Suprapubic skin (tissue), 4 donors: ENCODE measurements at regions not wholly inside any gene's neighbourhood (a gene's known extent, or its start where the extent isn't known, plus 50 kb on each side); places are given as distances from the start of the nearest gene placed in this dataset.

ENCODE experiments used
- CTCF ChIP-seq, 2 donors: fragments of 200-600 bp in 1 of 2; fragments of 450-650 bp in 1 of 2; sonication (generic) in 1 of 2; IDR thresholded peaks; one replicate each; pipeline ENCODE4 v1.5.1; 2016 to 2019; ENCODE audit warnings: antibody characterized with exemption in 2 of 2, mild to moderate bottlenecking in 1 of 2, moderate library complexity in 1 of 2
- POLR2A ChIP-seq, 2 donors: fragments of 450-650 bp; IDR thresholded peaks; one replicate each; pipeline ENCODE4 v1.6.1; 2017; ENCODE audit warnings: antibody characterized with exemption in 2 of 2, mild to moderate bottlenecking in 2 of 2, moderate library complexity in 2 of 2
- POLR2AphosphoS5 ChIP-seq, 3 donors: sonication (generic); formaldehyde crosslinking; IDR thresholded peaks; one replicate each; pipeline ENCODE4 v1.6.1; 2017; ENCODE audit warnings: antibody characterized with exemption in 3 of 3

GRCh38 chr16:52022980-52023379, 524.0 kb downstream of the TOX3 start:
- TF ChIP-seq POLR2A (IDR thresholded peaks at IDR 0.05) (no peak), CTCF (IDR thresholded peaks at IDR 0.05) (no peak), POLR2AphosphoS5 (IDR thresholded peaks at IDR 0.05) (no peak)
